ENCODE measurements at regions not wholly inside any gene's neighbourhood (a gene's known extent, or its start where the extent isn't known, plus 50 kb on each side); places are given as distances from the start of the nearest gene placed in this dataset.

GRCh38 chr1:185409763-185410528, 92.9 kb upstream of the IVNS1ABP start:
- no peak for TF ChIP-seq CTCF (conservative IDR thresholded peaks at IDR 0.05)
- TF ChIP-seq ZFX (IDR thresholded peaks at IDR 0.05): no peak

All from C4-2B (cell line).